Islet precursor cell (in vitro differentiated cells): ENCODE measurements at regions not wholly inside any gene's neighbourhood (a gene's known extent, or its start where the extent isn't known, plus 50 kb on each side); places are given as distances from the start of the nearest gene placed in this dataset.

Experiments
- DNase-seq: peaks from one replicate; pipeline ENCODE4 v3.0.0-alpha.2; 2018

- no peak for DNase-seq
These were observed 221.8 kb downstream of the SNX18 start for GRCh38 chr5:54739371-54739770.

- DNase-seq: no peak
These were observed 221.4 kb downstream of the SNX18 start for GRCh38 chr5:54738973-54739367.

GRCh38 chr5:54738118-54738972, 220.8 kb downstream of the SNX18 start:
- DNase-seq: no peak

- no peak for DNase-seq
These were observed 218.6 kb downstream of the SNX18 start for GRCh38 chr5:54736003-54736797.

- no peak for DNase-seq
These were observed 215.5 kb downstream of the SNX18 start for GRCh38 chr5:54733101-54733500.

GRCh38 chr5:54732108-54732507, 214.5 kb downstream of the SNX18 start:
- DNase-seq: no peak

GRCh38 chr5:54728588-54728915, 211.0 kb downstream of the SNX18 start:
- DNase-seq: no peak

- no peak for DNase-seq
These were observed 210.5 kb downstream of the SNX18 start for GRCh38 chr5:54727874-54728587.

GRCh38 chr5:54725391-54726280, 208.1 kb downstream of the SNX18 start:
- peak; percentile 62 for DNase-seq

- DNase-seq: no peak
These were observed 205.4 kb downstream of the SNX18 start for GRCh38 chr5:54722846-54723433.

GRCh38 chr5:54721951-54722654, 204.5 kb downstream of the SNX18 start:
- DNase-seq: no peak

GRCh38 chr5:54721116-54721515, 203.6 kb downstream of the SNX18 start:
- no peak for DNase-seq

- DNase-seq: no peak
These were observed 202.8 kb downstream of the SNX18 start for GRCh38 chr5:54720341-54720740.

- DNase-seq: peak; percentile 91
These were observed 202.1 kb downstream of the SNX18 start for GRCh38 chr5:54719384-54720283.

- DNase-seq: no peak
These were observed 201.1 kb downstream of the SNX18 start for GRCh38 chr5:54718656-54719055.

GRCh38 chr5:54717870-54718269, 200.3 kb downstream of the SNX18 start:
- DNase-seq: no peak

GRCh38 chr5:54717459-54717858, 199.9 kb downstream of the SNX18 start:
- no peak for DNase-seq

GRCh38 chr5:54713923-54714581, 196.5 kb downstream of the SNX18 start:
- DNase-seq: no peak

GRCh38 chr5:54709096-54709495, 191.5 kb downstream of the SNX18 start:
- DNase-seq: no peak

- DNase-seq: no peak
These were observed 190.3 kb downstream of the SNX18 start for GRCh38 chr5:54707841-54708240.
